ENCODE measurements at regions not wholly inside any gene's neighbourhood (a gene's known extent, or its start where the extent isn't known, plus 50 kb on each side); places are given as distances from the start of the nearest gene placed in this dataset.

DNA sequence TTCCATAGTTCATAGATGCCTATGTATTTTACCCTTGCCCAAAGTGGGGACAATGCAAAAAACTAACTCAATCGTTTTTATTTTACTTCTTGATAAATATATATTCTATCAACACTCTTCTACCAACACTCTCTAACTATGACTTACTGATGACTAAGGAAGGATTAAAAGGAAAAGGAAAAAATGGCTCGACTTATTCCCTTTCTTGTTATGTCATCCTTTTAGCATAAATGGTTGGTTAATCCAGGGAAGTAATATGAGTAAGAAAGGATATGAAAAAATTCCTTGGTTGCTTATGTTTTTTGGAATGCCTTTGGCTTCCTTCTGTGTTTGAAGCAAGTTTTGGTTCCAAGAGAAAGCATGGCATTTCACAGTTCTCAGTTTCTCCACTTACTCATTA is 1087.1 kb downstream of the C4orf33 start:
- no peak for ATAC-seq
- no peak for DNase-seq

DNA sequence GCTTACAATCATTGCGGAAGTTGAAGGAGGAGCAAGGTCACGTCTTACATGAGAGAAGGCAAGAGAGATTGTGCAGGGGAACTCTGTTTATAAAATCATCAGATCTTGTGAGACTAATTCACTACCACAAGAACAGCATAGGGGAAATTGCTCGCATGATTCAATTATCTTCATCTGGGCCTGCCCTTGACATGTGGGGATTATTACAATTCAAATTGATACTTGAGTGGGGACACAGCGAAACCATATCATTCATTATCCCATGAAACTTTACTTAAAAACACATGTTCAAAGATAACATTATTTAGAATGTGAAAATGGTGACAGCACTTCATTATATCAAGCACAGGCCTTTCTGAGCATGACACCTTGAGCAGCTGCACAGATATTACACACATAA is 1087.8 kb downstream of the C4orf33 start:
- DNase-seq (no peak), ATAC-seq (no peak)

DNA sequence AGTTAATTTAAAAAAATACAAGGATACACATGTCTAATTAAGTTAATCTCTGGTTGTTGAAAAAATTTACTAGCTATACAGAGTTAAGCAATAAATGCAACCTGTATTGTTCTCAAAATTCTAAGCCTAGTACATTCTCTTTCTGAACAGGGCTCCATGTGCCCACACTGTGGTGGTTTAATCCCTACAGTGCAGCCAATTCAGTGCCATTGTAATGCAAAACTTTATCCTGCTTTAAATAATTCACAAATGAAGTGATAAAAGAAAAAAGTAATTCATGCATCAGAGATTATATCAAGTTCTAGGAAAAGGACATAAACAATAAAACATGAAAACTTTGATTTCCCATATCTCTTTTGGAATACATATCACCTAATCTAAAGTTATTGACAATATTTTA is 1089.2 kb downstream of the C4orf33 start:
- ATAC-seq (no peak), DNase-seq (no peak)

DNA sequence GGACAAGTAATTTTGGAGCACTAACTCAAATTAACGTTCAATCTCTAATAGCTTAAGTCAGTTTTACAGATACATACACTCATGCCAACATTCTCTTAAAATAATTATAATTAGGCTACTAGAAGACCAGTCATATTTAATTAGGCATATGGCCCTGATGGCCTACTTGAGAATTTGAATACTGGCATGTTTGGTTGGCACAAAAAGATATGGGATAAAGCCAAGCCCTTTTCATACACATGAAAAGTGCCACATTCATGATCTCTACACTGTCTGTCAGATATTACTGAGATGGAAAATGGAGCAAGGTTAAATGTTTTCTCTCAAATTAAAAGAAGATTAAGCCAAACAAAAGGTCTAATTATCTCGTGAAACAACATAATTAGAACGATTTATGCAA is 1091.0 kb downstream of the C4orf33 start:
- DNase-seq (no peak), ATAC-seq (no peak)

DNA sequence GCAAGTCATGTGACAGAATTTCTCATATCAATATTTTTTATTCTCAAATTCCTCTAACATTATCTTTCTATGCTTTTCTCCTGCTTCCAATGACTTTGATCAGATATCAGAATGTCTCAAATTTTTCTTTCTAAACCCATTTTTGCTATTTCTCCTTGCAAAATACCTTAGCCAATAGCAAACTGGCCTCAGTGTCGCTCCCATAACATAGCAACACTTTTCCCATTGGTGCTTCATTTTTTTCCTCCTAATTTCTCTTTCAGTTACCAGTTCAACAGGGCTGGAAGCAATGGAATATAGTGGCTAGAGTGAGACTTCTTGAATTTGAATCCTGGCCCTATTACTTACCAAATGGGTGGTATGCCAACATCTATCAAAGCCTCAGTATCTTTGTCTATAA is 1091.6 kb downstream of the C4orf33 start:
- DNase-seq: no peak
- ATAC-seq: no peak

DNA sequence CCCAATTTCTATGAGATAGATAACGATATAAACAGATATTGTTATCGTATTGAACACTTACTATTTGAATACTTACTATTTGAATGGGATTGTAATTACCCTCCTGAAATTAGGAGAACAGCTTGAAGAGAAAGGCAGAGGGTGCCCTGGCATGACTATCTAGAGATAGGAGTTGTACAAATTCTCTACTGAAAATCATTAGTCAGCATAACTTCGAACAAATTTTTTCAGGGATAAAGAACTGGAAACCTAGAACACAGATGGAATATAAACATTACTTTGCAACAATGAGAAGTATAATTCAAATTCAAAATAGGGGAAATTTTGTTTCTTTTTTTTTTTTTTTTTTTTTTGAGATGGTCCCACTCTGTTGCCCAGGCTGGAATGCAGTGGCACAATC is 1096.8 kb downstream of the C4orf33 start:
- no peak for ATAC-seq
- no peak for DNase-seq

DNA sequence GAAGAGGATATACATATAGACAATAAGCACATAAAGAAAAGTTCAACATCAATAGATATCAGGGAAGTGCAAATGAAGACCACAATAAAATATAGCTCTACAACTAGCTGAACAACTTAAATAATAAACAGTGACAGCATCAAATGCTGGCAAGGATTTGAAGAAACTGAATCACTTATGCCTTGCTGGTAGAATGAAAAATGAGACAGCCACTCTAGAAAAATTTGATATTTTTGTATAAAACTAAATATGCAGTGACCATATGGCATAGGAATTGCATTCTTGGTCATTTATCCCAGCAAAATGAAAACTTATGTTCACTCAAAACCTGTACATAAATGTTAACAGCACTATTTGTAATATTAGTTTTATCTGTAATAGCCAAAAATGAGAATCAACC is 1102.0 kb downstream of the C4orf33 start:
- ATAC-seq (no peak), DNase-seq (no peak)

DNA sequence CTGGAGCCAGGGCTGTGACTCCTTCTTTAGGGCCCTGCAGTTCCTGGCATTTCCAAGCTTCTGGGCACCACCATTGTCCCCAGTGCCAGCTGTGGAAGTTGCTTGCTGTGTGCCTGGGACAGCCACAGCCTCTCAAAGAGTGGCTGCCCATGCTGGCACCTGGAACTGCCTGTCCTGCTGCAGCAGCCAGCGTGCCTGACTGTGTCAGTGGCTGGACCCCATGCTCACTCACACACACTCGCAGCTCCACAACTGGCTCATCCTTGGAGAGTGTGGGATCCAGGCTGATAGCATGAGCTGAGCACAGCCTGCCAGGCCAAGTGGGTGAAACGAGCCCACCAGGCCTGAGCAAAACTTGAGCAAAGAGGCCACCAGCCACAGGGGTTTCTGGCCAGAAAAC is 1107.6 kb downstream of the C4orf33 start:
- DNase-seq: no peak
- ATAC-seq: no peak

DNA sequence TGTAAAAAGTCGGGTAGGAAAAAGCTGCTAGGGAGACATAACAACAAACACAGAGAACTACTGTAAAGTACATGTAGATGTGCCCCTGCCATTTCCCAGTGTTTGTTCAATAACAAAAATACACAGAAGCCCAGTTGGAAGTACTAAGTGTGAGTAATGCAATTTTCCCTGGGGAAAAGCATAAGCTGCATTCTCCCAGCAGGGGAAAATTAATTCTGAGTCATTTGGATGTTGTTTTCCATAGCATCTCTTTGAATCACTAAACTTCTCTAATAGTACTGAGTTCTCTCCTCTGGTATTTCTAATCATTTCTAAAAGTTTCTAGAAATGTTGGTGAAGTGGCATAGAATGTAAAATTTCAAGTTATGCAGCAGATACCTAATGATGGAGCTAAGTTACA is 1114.9 kb downstream of the C4orf33 start:
- ATAC-seq (no peak), DNase-seq (no peak)

DNA sequence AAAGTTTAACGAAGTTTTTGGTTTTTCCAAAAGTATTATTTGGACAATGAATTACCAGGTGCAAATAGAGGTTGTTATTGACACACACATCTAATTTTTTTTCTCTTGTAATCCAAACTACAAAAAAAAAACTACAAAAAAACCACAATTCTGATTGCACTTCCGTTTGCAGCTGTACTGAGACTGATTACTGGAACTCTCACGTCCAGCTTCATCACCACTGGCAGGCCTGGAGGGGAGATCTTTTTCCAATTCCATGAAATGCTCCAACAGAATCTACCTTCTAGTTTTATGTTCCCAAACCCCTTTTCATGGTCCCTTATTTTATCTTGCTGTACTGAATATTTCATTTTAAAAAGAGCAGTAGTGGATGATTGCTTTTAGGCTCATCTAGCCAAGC is 1118.3 kb downstream of the C4orf33 start:
- ATAC-seq (no peak), DNase-seq (no peak)

DNA sequence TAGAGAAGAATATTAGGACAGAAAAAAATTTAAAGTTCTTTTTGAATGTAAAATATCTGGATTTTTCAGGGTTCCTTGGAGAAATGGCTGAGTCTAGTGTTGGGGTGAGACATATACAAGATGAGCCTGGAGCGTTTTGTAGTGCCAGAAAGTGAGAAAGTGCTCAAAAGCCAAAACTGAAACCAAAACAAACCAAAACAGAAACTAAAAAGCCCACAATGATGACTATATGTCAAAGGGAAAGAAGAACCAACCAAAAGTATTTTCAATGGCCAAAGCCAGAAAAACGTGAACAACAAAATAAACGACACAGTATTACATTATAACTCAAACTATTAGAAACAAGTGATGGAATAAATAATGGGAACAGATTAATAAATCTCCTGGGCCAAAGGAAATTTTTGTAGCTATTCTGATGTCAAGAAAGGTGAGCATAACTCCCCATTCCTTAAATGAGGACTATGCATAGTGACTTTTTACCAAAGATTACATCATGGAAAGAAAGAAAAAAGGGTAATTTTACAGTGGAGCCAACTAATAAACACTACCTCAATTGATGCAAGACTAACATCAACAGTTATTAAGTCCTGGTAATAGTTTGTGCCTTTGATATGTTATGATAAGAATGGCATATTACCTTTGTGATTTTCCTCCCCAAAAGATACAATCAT is 1137.6 kb downstream of the C4orf33 start:
- no peak for ATAC-seq
- DNase-seq: no peak

DNA sequence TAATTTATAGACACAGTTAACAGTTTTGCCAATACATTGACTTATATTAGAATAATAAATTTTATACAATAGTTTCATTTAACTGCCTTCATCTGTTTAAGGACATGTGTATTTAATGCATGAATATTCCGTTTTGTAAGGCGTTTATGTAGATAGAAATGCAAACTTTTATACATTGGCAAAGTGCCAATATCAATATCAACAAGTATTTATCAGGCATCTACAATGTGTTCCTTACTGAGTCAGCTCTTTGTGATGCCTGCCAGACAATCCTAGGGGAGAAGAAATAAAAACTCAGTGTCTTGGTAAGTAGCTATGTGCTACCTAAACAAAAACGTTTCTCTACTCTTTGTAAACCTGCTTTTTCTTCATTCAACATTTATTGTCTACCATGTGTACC is 1142.2 kb downstream of the C4orf33 start:
- DNase-seq (no peak), ATAC-seq (no peak)

DNA sequence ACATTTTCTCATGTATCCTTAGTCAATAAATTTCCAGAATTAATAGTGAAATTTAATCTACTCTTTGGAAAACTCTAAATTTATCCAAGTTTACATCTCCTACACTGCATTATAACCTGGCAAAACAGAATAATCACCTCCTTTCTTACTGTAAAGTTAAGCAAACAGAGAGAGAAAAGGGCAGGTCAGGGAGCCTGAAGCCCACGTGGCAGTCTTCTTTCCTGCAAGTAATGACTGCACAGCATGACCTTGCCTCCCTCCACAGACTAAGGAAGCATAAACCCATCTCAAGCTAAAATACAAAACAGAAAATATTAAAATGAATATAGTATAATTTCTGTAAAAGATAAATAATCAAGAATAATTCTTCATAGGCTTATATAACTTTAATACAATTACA is 1153.0 kb downstream of the C4orf33 start:
- no peak for DNase-seq
- ATAC-seq: no peak

DNA sequence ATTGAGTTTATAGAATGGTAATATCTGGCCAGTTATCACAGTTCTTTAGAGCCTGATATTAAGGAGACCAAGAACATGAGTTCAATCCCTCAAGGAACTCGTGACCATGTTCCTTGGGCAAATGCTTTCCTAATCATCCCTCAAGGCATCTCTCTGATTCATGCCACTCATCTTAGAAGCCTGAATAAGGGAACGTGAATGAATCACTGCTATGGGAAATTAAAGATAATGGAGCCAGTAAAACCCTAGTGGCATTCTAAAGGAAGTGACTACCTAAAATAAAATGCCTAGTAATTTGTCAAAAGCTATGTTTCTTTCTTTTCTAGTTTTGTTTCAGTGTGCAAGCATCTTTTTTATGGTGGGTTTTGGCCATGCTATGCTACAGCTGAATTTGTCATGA is 1161.3 kb downstream of the C4orf33 start:
- DNase-seq: no peak
- no peak for ATAC-seq

DNA sequence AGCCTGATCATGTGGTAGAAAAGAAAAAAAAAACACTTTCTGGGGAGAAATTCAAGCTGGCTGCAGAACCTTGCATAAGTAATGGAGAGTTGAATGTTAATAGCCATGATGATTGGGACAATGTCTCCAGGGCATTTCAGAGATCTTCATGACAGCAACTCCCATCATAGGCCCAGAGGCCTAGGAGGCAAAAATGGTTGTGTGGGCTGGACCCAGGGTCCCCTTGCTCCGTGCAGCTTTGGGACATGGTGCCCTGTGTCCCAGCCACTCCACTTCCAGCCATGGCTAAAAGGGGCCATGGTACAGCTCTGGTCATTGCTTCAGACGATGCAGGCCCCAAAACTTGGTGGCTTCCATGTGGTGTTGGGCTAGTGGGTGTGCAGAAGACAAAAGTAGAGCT is 1170.9 kb downstream of the C4orf33 start:
- ATAC-seq: no peak
- no peak for DNase-seq

DNA sequence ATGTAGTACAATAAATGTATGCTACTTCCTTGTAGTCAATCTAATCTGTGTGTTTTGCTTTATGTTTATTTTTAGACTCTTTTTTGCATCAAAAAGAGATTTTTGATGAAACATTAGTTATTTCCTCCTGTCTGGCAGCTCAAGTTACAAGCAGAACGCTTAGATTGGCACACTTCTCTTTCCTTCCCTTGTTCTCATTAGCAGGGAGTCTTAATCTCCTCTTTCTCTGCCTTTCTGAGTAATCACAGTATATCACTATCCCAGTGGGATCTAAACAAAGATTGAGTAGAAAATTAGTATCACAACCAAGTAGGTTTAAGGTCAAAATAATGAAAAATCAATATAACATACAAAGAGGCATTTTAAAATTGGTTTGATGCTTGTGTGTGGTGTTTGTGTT is 1192.6 kb downstream of the C4orf33 start:
- ATAC-seq (no peak), DNase-seq (no peak)

DNA sequence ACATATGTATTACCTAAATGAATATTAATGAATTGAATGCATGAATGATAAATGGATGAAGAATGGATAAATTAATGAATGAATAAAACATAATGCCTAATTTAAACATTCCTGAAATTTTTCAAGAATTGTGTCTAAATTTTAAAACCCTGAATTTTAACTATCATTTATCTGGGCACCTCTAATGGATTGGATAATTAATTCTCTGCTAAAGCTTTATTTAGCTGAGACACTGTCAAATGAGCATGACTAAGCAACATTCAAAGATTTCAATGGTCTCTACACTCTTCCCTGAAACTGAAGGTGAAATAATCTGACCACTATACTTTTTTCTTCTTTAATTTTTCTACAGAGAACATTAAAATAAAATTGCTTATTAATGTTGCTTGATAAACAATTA is 1197.7 kb downstream of the C4orf33 start:
- DNase-seq (no peak), ATAC-seq (no peak)

DNA sequence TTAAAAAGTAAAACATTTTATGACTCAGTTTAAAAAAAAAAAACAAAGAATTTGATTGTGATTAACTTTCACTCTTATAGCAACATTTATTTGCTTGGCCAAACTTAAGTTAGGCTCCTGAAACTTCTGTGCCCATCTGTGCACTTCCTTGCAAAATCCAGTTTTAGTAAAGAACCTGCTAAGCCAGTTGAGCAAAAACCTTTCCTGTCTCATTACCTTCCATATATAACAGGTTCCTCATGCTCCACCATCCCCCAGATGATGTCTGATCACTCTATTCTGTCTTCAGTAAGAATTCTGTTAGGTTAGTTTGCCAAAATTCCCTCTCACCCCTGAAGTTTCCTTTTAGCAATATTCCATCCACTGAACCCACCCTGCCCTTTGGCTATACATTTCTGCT is 1200.5 kb downstream of the C4orf33 start:
- ATAC-seq (no peak), DNase-seq (no peak)

DNA sequence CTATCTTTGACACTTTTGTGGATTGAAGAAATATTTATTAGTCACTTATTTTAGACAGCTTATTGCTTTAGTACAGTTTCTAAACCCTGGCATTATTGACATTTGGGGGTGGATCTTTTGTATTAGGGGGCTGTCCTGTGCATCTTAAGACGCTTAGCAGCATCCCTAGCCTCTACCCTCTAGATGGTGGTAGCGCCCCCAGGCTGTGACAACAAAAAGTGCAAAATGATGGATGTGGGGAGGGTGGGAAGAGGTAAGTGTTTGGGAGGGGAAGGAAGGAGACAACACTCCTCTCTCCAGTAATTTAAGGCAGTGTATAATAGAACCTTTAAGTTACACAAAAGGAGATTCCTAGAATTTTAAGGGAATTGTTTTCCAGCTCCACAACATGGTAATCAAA is 1210.6 kb downstream of the C4orf33 start:
- no peak for ATAC-seq

DNA sequence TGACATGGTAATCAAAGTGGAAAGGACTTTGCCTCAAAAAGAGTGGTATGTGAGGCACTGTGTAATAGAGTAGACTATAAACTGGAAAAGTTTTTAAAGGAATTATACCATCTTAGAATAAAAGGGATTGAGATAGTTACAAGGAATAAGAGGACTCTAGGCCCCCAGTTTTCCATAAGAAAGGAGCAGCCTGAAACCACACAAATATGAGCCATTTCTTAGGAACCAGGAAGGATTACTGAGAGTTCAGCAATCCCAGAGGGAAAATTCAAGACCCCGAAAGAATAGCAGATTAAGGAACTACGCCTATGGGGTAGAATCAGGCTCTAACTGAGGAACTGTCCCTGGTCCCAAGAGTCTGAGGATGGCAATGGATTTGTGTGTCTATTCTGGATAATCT is 1213.3 kb downstream of the C4orf33 start:
- ATAC-seq (no peak), DNase-seq (no peak)

More for the DNA sequence above, 1210.6 kb downstream of the C4orf33 start:
- no peak for DNase-seq

DNA sequence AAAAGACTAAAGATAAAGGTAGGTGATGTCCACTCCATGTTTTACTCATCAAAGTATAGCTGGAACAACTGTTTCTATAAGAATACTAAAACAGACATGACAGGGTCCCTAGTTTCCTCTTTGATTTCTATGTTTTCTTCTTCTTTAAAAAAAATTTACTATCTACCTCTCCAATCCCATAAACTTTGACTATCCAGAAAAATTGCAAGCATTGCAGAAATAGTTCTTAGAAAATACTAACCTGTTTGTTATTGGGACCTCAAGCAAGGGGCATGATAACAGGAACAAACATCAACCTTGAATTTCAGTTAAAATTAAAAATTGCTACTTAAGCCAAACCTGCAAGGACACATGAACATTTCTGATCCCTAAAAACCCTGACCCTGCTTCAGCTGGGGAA is 1226.5 kb downstream of the C4orf33 start:
- no peak for ATAC-seq
- DNase-seq: no peak

DNA sequence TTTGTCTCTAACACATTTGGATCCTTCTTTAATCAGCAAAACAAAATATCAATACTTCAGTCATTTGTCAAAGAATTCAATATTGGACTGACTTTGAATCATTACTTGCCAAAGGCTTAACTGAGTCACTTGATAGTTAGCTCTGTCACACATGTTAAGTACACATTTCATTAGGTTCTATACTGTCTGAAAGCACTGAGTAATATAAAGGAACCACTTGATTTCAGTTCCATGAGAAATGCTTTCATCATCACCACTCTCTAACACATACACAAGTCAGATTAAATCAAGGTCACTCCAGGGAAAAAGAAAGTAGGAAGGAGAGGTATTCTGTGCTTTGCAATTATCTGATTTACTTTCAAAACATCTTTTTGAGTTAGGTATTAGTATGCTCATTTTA is 1233.1 kb downstream of the C4orf33 start:
- DNase-seq (no peak), ATAC-seq (no peak)

DNA sequence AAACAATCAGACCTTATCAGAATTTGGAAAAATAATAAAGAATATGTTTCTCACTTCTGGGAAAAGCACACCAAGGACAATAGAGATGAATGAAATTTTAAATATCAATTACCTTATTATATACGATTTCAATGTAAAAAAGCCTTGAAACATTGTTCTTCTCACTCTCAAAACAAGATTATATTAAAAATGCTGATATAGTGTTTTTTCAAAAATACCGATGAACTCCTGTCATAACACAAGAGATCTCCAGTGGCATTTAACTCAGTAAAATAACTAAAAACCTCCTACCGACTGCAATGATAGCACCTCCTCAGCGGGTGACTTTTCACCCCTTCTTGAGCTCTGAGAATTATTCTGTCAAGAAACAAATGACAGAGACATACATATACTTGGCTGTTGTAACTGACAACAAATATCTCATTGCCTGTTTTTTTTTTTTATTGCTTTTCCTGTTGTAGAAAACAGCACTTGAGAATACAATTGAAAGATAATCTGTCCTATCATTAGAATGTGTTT is 1237.3 kb downstream of the C4orf33 start:
- DNase-seq (no peak), ATAC-seq (no peak)

DNA sequence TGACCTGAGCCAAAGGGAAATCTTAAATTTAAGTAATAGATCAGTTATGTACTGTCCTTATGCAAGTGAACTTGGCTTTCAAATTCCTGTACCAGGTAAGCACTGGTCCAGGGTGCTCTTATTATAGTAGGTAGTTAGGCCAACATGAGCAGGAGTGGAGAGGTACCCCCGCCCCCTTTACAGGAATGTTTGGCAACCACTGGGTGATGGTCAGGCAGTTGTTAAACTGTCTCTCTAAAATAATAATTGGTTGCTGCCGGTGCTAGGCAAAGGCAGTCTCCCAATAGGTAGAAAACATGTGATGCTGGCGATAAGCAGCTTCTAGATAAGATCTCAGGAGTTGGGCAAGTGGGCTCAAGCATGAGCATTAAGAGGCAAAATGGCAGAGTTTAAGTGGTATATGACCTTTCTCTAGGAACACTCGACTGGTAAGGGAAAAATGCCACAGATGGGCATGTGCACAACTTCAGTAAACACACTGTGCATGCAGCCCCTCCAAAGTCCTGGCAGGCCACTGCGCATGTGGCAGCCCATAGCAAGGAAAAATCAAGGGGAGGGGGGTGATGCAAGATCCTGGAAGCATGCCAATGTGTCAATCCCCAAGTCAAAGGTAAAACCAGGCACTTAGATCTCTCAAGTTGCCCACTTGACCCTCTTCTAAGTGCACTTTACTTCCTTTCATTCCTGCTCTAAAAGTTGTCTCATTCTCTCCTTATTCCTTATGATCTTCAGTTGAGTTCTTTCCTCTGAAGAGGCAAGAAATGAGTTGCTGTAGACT is 1239.7 kb downstream of the C4orf33 start:
- DNase-seq: no peak
- no peak for ATAC-seq

All from stimulated activated naive CD8-positive, alpha-beta T cell treated with anti-CD3 and anti-CD28 coated beads, Interleukin-15, Interleukin-2, amounts not matched to agents 100 U/mL and 50 U/mL, for 24 hours (primary cell).